WI38 (cell line): ENCODE measurements at regions not wholly inside any gene's neighbourhood (a gene's known extent, or its start where the extent isn't known, plus 50 kb on each side); places are given as distances from the start of the nearest gene placed in this dataset.

Experiments used
- H3K4me3 ChIP-seq: 2 replicates; pipeline ENCODE4 v1.5.1; 2011; ENCODE audit warnings: low read depth, mild to moderate bottlenecking, control low read depth, low read length
- CTCF ChIP-seq: IDR thresholded peaks from 2 replicates; pipeline ENCODE4 v1.5.1; 2012; ENCODE audit warnings: low read depth, mild to moderate bottlenecking, control low read depth, low read length

GRCh38 chr2:120590841-120591240 lies 144.8 kb upstream of the GLI2 start:
- no peak for TF ChIP-seq CTCF
- no peak overlapping the region for H3K4me3 ChIP-seq

GRCh38 chr2:120591572-120591971 lies 144.1 kb upstream of the GLI2 start:
- no peak for TF ChIP-seq CTCF

DNA sequence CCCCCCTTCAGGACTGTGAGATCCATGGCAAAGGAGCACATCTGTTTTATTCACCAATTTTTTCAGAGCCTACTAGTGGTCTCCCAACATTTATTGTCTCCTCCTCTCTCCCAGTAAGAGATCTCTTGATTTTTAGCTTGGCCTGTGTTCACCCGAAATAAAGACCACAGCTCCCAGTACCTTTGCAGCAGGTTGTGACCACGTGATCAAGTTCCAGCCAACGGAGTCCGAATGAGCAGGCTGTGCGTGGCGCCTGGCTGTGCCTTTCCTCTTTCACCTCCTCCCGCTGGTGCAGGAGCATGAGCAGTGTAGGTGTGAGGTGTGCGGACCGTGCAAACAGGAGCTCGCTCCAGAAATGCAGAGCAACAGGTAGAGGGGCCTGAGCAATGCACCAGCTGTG lies 143.6 kb upstream of the GLI2 start:
- no peak overlapping the region for H3K4me3 ChIP-seq
- TF ChIP-seq CTCF, result no peak

More at GRCh38 chr2:120591572-120591971, 144.1 kb upstream of the GLI2 start:
- no peak overlapping the region for H3K4me3 ChIP-seq

GRCh38 chr2:120593921-120594686 lies 141.6 kb upstream of the GLI2 start:
- no peak overlapping the region for H3K4me3 ChIP-seq
- no peak for TF ChIP-seq CTCF

DNA sequence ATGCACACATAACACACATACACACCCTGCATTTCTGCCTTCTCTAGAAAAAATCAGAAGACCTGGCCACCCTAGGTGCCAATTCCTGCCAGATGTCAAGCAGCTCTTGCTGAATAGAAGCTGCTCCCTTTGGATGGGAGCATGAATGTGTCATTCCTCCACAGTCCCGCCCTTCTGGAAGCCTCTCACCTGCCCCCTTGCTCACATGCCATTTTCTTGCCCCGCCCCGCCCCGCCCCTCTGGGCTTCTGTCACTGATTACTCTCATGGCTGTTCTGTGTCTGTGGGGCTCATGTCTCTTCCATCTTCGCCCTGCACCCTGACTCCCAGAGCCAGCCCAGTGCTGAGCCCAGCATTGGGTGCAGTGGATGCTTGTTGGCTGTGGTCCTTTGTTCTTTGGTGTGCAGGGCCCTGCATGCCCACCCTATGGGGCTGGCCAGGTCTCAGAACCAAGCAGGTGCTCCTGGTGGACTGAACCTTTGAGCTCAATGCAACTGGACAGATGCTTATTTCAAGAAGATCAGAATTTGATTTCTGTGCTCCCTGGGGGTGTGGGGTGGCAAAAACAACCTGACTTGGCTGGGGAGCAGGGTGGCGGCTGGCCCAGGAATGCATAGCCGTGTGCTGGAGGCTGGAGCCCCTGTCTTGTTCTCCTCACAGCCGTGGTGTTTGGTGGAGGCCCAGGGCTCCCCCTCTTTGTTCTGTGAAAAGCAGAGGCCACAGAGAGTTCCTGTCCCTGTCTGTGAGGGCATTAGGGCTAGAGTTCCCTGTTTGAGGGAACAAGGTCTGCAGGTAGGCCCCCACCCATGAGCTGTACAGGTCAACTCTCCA lies 140.6 kb upstream of the GLI2 start:
- no peak for TF ChIP-seq CTCF
- no peak overlapping the region for H3K4me3 ChIP-seq

GRCh38 chr2:120595739-120596138 lies 139.9 kb upstream of the GLI2 start:
- H3K4me3 ChIP-seq, result no peak overlapping the region
- TF ChIP-seq CTCF, result no peak
